ENCODE measurements at regions not wholly inside any gene's neighbourhood (a gene's known extent, or its start where the extent isn't known, plus 50 kb on each side); places are given as distances from the start of the nearest gene placed in this dataset.

GRCh38 chr2:128566671-128567070, 248.0 kb upstream of the HS6ST1 start:
- no peaks in the 10 kb centered on the region for H3K36me3 Mint-ChIP-seq
- no peak overlapping the region for H3K27ac Mint-ChIP-seq
- no peak overlapping the region for H3K4me3 Mint-ChIP-seq
- H3K9me3 Mint-ChIP-seq (ENCODE audit: low read depth), result no peaks in the 10 kb centered on the region
- no peaks in the 10 kb centered on the region for H3K27me3 Mint-ChIP-seq
- H3K4me1 Mint-ChIP-seq (ENCODE audit: low read depth), result no peaks in the 10 kb centered on the region

DNA sequence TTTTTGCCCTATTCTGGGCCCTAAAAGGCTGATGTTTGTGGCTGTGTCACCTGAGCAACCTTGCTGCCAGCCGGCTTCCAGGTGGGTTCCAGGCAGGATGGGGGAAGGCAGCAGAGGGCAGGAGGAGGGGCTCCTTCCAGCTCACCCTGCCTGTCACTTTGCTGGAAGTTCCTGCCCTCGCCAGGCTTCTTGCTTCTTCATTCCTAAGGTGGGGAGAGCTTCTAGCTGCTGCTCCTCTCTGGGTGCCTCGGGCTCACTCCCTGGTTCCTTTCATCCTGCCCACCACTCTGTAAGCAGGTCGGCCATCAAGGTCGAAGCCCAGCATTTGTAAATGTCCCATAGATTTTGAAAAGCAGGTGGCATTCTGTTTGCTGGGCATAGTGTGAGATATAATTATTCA, 249.4 kb upstream of the HS6ST1 start:
- H3K4me3 Mint-ChIP-seq, result no peak overlapping the region

GRCh38 chr2:128573116-128573515, 254.4 kb upstream of the HS6ST1 start:
- Mint-ChIP-seq H3K9me3 (ENCODE audit: low read depth) (no peaks in the 10 kb centered on the region), H3K36me3 (no peaks in the 10 kb centered on the region)

More for the DNA sequence above, 249.4 kb upstream of the HS6ST1 start:
- Mint-ChIP-seq H3K27me3 (no peaks in the 10 kb centered on the region), H3K4me1 (ENCODE audit: low read depth) (no peaks in the 10 kb centered on the region), H3K9me3 (ENCODE audit: low read depth) (no peaks in the 10 kb centered on the region), H3K27ac (no peak overlapping the region), H3K36me3 (no peaks in the 10 kb centered on the region)

GRCh38 chr2:128573531-128573930, 254.9 kb upstream of the HS6ST1 start:
- H3K4me3 Mint-ChIP-seq, result no peak overlapping the region
- no peak overlapping the region for H3K27ac Mint-ChIP-seq
- no peaks in the 10 kb centered on the region for H3K4me1 Mint-ChIP-seq (ENCODE audit: low read depth)
- H3K36me3 Mint-ChIP-seq, result no peaks in the 10 kb centered on the region
- no peaks in the 10 kb centered on the region for H3K27me3 Mint-ChIP-seq
- no peaks in the 10 kb centered on the region for H3K9me3 Mint-ChIP-seq (ENCODE audit: low read depth)

More at GRCh38 chr2:128573116-128573515, 254.4 kb upstream of the HS6ST1 start:
- Mint-ChIP-seq H3K27ac (no peak overlapping the region), H3K4me3 (no peak overlapping the region), H3K27me3 (no peaks in the 10 kb centered on the region), H3K4me1 (ENCODE audit: low read depth) (no peaks in the 10 kb centered on the region)

DNA sequence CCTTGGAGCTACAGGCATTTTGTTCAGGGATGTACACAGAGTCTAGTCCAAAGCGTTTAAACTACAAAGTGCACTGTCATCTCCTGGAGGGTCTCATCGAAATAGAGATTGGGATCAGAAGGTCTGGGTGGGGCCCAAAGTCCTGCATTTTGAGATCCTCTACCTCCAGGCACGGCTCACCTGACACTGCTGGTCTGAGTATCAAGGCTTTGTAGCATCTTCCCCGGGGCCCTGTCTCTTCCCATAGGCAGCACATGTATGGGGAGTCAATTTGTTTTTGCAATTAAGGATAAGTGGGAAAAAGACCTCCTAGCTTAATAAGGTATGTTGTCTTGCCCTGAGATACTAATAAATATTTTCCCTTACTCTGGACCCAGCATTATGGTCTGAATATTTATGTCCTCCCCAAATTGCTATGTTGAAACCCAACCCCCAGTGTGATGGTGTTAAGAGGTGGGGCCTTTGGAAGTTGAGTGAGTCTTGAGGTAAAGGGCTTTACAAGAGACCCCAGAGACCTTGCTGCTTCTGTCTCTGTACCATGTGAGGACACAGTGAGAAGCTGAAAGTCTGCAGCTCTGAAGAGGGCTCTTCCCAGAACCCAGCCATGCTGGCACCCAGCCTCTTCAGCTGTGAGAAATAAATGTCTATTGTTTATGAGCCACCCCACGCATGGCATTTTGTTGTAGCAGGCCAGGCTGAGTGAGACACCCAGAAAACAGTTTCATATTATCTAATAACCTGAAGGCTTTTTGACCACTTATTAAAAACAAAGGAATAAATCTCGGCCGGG, 258.7 kb upstream of the HS6ST1 start:
- Mint-ChIP-seq H3K9me3 (ENCODE audit: low read depth) (no peaks in the 10 kb centered on the region), H3K36me3 (no peaks in the 10 kb centered on the region), H3K4me1 (ENCODE audit: low read depth) (no peaks in the 10 kb centered on the region), H3K27me3 (no peaks in the 10 kb centered on the region), H3K4me3 (no peak overlapping the region), H3K27ac (no peak overlapping the region)

GRCh38 chr2:128578406-128579390, 260.0 kb upstream of the HS6ST1 start:
- Mint-ChIP-seq H3K9me3 (ENCODE audit: low read depth) (no peaks in the 10 kb centered on the region), H3K36me3 (no peaks in the 10 kb centered on the region), H3K27me3 (no peaks in the 10 kb centered on the region), H3K27ac (no peak overlapping the region), H3K4me1 (ENCODE audit: low read depth) (no peaks in the 10 kb centered on the region), H3K4me3 (no peak overlapping the region)

DNA sequence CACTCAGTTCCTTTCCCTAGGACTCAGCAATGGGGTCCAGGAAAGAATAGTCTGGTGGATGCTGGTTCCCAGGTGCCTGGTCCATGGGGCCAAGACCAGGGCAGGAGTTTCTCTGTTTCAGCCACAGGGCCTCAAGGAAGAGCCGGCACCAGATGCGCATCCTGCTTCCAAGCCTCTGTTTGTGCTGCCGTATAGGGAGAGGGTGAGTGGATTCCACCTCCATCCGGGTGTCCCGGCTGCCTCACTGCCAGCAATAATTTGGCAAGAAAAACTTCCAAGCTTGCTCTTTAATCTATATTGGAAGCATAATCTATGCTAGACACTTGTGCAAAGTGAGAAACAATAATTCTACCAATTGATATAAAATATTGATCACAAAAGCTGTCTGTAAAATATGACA, 261.2 kb upstream of the HS6ST1 start:
- Mint-ChIP-seq H3K4me3 (no peak overlapping the region), H3K36me3 (no peaks in the 10 kb centered on the region), H3K27ac (no peak overlapping the region), H3K4me1 (ENCODE audit: low read depth) (no peaks in the 10 kb centered on the region), H3K27me3 (no peaks in the 10 kb centered on the region), H3K9me3 (ENCODE audit: low read depth) (no peaks in the 10 kb centered on the region)

GRCh38 chr2:128580988-128581848, 262.6 kb upstream of the HS6ST1 start:
- Mint-ChIP-seq H3K4me3 (no peak overlapping the region), H3K27ac (no peak overlapping the region), H3K36me3 (no peaks in the 10 kb centered on the region), H3K4me1 (ENCODE audit: low read depth) (no peaks in the 10 kb centered on the region), H3K9me3 (ENCODE audit: low read depth) (no peaks in the 10 kb centered on the region), H3K27me3 (no peaks in the 10 kb centered on the region)

DNA sequence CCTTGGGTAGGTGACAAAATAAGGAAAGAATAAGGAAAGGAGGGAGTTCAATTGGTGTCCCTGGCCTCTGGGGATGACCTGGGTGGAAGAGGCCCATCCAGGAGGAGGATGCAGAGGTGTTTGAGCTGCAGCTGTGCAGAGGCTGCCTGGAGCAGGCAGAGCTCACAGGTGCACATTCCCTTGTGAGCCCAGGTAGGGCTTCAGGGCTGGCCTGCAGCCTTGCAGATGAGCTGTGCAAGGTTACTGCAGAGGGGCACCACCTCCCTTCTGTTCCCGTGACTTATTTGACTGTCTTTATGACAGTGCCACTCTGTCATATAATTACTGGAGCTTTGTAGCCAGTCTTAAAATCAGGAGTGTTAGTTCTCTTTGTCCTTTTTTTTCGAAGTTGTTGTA, 263.2 kb upstream of the HS6ST1 start:
- Mint-ChIP-seq H3K4me1 (ENCODE audit: low read depth) (no peaks in the 10 kb centered on the region), H3K27ac (no peak overlapping the region), H3K9me3 (ENCODE audit: low read depth) (no peaks in the 10 kb centered on the region), H3K4me3 (no peak overlapping the region), H3K27me3 (peaks cover 2% of the 10 kb centered on the region), H3K36me3 (no peaks in the 10 kb centered on the region)

- Mint-ChIP-seq H3K4me1 (ENCODE audit: low read depth) (no peaks in the 10 kb centered on the region), H3K4me3 (no peak overlapping the region), H3K9me3 (ENCODE audit: low read depth) (no peaks in the 10 kb centered on the region), H3K27ac (no peak overlapping the region), H3K36me3 (no peaks in the 10 kb centered on the region), H3K27me3 (peaks cover 2% of the 10 kb centered on the region)
Observed at GRCh38 chr2:128584296-128584890, 265.7 kb upstream of the HS6ST1 start.

GRCh38 chr2:128585706-128586105, 267.0 kb upstream of the HS6ST1 start:
- Mint-ChIP-seq H3K4me3 (no peak overlapping the region), H3K27ac (no peak overlapping the region), H3K9me3 (ENCODE audit: low read depth) (no peaks in the 10 kb centered on the region), H3K36me3 (no peaks in the 10 kb centered on the region), H3K27me3 (peaks cover 2% of the 10 kb centered on the region), H3K4me1 (ENCODE audit: low read depth) (no peaks in the 10 kb centered on the region)

DNA sequence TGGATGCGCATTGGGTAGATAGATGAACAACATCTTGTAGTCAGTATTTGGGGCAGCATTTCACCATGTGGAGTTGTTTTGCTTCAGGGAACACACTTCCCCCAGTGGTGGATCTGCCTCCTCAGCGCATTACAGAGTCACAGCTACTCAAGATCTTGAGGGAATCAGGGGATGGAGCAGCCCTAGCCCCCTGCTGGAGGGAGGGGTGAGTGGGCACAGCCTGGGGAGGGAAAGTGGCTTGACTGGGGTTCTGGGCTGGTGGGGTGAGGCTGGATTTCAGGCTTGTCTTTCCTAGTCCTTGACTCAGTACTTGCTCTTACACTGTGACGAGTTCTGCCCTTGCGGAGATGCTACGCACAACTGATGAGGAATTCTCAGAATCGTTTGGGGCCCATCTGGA, 271.0 kb upstream of the HS6ST1 start:
- Mint-ChIP-seq H3K4me1 (ENCODE audit: low read depth) (no peaks in the 10 kb centered on the region), H3K36me3 (no peaks in the 10 kb centered on the region), H3K27me3 (peaks cover 2% of the 10 kb centered on the region), H3K4me3 (no peak overlapping the region), H3K9me3 (ENCODE audit: low read depth) (no peaks in the 10 kb centered on the region), H3K27ac (no peak overlapping the region)

DNA sequence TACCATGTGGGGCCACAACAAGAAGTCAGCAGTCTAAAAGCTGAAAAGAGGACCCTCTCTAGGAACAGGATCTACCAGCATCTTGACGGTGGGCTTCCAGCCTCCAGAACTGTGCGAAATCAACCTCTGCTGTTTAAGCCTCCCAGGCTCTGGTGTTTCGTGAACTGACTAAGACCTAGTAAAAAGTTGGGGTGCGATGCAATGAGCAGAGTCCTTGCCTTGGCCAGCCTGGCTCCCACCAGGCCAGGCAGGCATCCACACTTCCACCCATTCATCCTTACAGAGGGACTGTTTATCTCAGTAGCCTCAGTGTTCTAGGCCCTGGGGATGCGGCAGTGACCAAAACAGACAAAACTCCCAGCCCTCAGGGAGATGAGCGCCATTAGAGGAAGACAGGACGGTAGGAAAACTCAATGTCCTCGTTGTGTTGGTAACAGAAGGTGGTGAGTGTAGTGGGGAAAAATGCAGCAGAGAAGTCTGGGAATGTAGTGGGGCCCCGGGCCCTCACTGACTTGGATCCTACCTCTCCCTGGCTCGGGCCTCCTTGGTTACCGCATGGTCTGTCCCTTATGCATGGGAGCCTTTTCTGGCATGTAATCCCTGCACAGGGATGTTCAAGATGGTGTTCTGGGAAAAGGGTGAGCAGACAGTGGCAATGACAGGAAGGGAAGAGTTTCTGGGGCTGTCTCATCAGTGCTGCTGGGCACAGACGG, 271.8 kb upstream of the HS6ST1 start:
- no peak overlapping the region for H3K27ac Mint-ChIP-seq
- no peaks in the 10 kb centered on the region for H3K4me1 Mint-ChIP-seq (ENCODE audit: low read depth)
- H3K9me3 Mint-ChIP-seq (ENCODE audit: low read depth), result no peaks in the 10 kb centered on the region
- H3K36me3 Mint-ChIP-seq, result no peaks in the 10 kb centered on the region
- no peak overlapping the region for H3K4me3 Mint-ChIP-seq
- peaks cover 2% of the 10 kb centered on the region for H3K27me3 Mint-ChIP-seq
